A549 (cell line): ENCODE measurements at regions not wholly inside any gene's neighbourhood (a gene's known extent, or its start where the extent isn't known, plus 50 kb on each side); places are given as distances from the start of the nearest gene placed in this dataset.

Experiments
- ATAC-seq, 2 experiments: fragments of 200-7000 bp in 1 of 2; fragments of >200 bp in 1 of 2; cut with Nextera tagmentation in 1 of 2; cut with Tn5 transposase in 1 of 2; 3 replicates each; pipeline versions ENCODE4 v1.8.0 to v1.9.1; 2018 to 2020; ENCODE audit warnings: mild to moderate bottlenecking in 1 of 2, moderate library complexity in 1 of 2
- CTCF ChIA-PET: fragments of 300-600 bp; sonication (Branson Sonifier 250); formaldehyde crosslinking; extraction: SDS; loops from one replicate; lab custom pipeline; 2021; ENCODE audit warnings: antibody characterized with exemption, inconsistent platforms; lab: Yijun Ruan, JAX
- POLR2A ChIA-PET: fragments of 350-600 bp; formaldehyde crosslinking; extraction: SDS; loops from one replicate; lab custom pipeline; 2021; ENCODE audit warnings: antibody characterized with exemption, inconsistent platforms; lab: Yijun Ruan, JAX
- DNase-seq, 2 experiments: peaks; one replicate each; pipeline versions ENCODE4 v3.0.0 to v3.0.0-alpha.2; 2011 to 2016; ENCODE audit warnings: low read depth in 1 of 2, low spot score in 1 of 2
- FAIRE-seq: peaks from 2 replicates; lab custom pipeline; 2011; peaks lifted over from hg19 to GRCh38; lab: Jason Lieb, UNC
- H3K27ac ChIP-seq, 2 experiments: fragments of >200 bp; sonication (Bioruptor Twin); formaldehyde crosslinking; 3 replicates each; pipeline ENCODE4 v1.5.1; 2016 to 2017
- H3K4me1 ChIP-seq: fragments of >200 bp; sonication (Bioruptor Twin); formaldehyde crosslinking; 3 replicates; pipeline ENCODE4 v1.6.1; 2016
- H3K4me2 ChIP-seq: fragments of >200 bp; sonication (Bioruptor Twin); formaldehyde crosslinking; 3 replicates; pipeline ENCODE4 v1.6.1; 2016
- H3K4me3 ChIP-seq: fragments of >200 bp; sonication (Bioruptor Twin); formaldehyde crosslinking; 3 replicates; pipeline ENCODE4 v1.5.1; 2016
- H3K9me3 ChIP-seq: fragments of >200 bp; sonication (Bioruptor Twin); formaldehyde crosslinking; 3 replicates; pipeline ENCODE4 v1.6.1; 2016
- CBX2 ChIP-seq: fragments of 200-600 bp; sonication (generic); IDR thresholded peaks from 2 replicates; pipeline ENCODE4 v1.6.1; 2016; ENCODE audit warnings: low read depth, mild to moderate bottlenecking, borderline replicate concordance
- HOXA7 ChIP-seq: fragments of 250-450 bp; sonication (Bioruptor Pico); IDR thresholded peaks from 2 replicates; pipeline ENCODE4 v1.5.0; 2020; ENCODE audit warnings: mild to moderate bottlenecking, moderate library complexity
- HOXB5 ChIP-seq: fragments of 250-450 bp; sonication (Bioruptor Pico); IDR thresholded peaks from 2 replicates; pipeline ENCODE4 v1.5.0; 2020; ENCODE audit warnings: mild to moderate bottlenecking, moderate library complexity
- JUNB ChIP-seq: fragments of >200 bp; sonication (Bioruptor Twin); formaldehyde crosslinking; IDR thresholded peaks from 2 replicates; pipeline ENCODE4 v1.6.1; 2016
- NR3C1 ChIP-seq: fragments of >200 bp; sonication (Bioruptor Twin); formaldehyde crosslinking; IDR thresholded peaks from 3 replicates; pipeline ENCODE4 v1.6.1; 2017
- PHF8 ChIP-seq: fragments of 200-600 bp; sonication (generic); IDR thresholded peaks from 2 replicates; pipeline ENCODE4 v1.6.1; 2016; ENCODE audit warnings: low read depth, mild to moderate bottlenecking, antibody characterized with exemption, moderate library complexity, borderline replicate concordance
- RCOR1 ChIP-seq: fragments of 150-350 bp; IDR thresholded peaks from 2 replicates; pipeline ENCODE4 v1.6.1; 2014; ENCODE audit warnings: antibody characterized with exemption, low read length, low read depth
- SMC3 ChIP-seq: fragments of >200 bp; sonication (Bioruptor Twin); formaldehyde crosslinking; IDR thresholded peaks from 3 replicates; pipeline ENCODE4 v1.6.1; 2018; ENCODE audit warnings: inconsistent platforms
- WGBS: methylation state at CpG from one replicate; pipeline ENCODE4 v1.1.6; 2017; ENCODE audit errors: missing lambda C conversion rate; 5-methylcytosine and 5-hydroxymethylcytosine counted together
- TF ChIP-seq, protein P1 (sequence below): fragments of 250-450 bp; sonication (Bioruptor Pico); IDR thresholded peaks from 2 replicates; pipeline ENCODE4 v1.5.0; 2021; ENCODE audit warnings: mild to moderate bottlenecking, moderate library complexity, borderline replicate concordance
- TF ChIP-seq, protein P2 (sequence below): IDR thresholded peaks from 2 replicates; pipeline ENCODE4 v1.6.1; 2012
- TF ChIP-seq, protein P3 (sequence below): fragments of 250-450 bp; sonication (Bioruptor Pico); IDR thresholded peaks from 2 replicates; pipeline ENCODE4 v1.5.0; 2020; ENCODE audit warnings: low read depth, mild to moderate bottlenecking, moderate library complexity
- TF ChIP-seq, protein P4 (sequence below): fragments of >200 bp; sonication (Bioruptor Twin); formaldehyde crosslinking; IDR thresholded peaks from 3 replicates; pipeline ENCODE4 v1.5.1; 2016

DNA sequence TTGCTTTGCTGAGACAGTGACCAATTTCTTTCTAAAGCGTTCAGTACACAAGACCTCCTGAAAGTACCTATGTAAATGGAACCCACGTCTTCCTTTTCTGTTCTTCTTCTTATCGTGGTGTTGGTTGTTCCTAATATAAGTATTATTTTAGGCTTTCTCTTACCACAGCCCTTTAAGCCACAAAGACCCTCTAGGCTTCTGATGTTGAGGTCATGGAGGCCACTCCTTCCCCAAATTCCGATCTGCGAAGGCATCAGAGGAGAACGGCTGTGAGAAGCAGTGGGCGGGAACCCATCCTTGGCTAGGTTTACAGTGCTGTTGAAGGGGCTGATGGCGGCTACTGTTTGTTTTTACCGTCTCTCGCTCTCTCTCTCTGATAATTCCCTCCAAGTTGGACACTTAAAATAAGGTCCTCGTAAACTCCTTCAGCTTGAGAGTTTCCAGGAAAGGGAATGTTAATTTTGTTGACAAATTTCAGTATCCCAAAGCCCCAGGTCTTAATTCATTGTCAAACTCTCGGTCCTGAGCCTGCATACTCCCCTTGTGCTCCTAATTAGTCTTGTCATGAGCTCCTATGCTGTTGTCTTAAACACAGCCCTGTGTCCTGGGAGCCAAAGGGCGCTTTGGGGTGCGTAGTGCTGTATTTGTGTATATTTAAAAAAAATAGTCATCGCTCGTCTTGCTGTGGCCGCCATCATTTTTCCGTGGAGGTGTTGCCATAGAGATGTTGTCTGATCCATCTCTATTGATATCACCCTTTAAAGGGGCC is 178.8 kb downstream of the OPA1 start:
- TF ChIP-seq HOXA7: no peak
- TF ChIP-seq, protein P1, sequence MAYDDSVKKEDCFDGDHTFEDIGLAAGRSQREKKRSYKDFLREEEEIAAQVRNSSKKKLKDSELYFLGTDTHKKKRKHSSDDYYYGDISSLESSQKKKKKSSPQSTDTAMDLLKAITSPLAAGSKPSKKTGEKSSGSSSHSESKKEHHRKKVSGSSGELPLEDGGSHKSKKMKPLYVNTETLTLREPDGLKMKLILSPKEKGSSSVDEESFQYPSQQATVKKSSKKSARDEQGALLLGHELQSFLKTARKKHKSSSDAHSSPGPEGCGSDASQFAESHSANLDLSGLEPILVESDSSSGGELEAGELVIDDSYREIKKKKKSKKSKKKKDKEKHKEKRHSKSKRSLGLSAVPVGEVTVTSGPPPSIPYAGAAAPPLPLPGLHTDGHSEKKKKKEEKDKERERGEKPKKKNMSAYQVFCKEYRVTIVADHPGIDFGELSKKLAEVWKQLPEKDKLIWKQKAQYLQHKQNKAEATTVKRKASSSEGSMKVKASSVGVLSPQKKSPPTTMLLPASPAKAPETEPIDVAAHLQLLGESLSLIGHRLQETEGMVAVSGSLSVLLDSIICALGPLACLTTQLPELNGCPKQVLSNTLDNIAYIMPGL (CRISPR knock-in tag): no peak
- no peak for TF ChIP-seq SMC3
- 84% methylated on average over 18 of the region's 18 CpGs for WGBS
- Histone ChIP-seq H3K4me3 (no peak overlapping the region), H3K27ac (no peak overlapping the region), H3K4me1 (no peaks in the 10 kb centered on the region), H3K9me3 (no peaks in the 10 kb centered on the region), H3K4me2 (no peak overlapping the region)
- DNase-seq (no peak), ATAC-seq (no peak), FAIRE-seq (no peak)
- ChIA-PET CTCF (interaction anchor here (0.6 to 3.3 kb wide), 2 partner anchors 9 to 572 kb away, joined by 3 to 14 read pairs; no protein-coding TSS in a partner anchor), POLR2A (no interaction called here)

DNA sequence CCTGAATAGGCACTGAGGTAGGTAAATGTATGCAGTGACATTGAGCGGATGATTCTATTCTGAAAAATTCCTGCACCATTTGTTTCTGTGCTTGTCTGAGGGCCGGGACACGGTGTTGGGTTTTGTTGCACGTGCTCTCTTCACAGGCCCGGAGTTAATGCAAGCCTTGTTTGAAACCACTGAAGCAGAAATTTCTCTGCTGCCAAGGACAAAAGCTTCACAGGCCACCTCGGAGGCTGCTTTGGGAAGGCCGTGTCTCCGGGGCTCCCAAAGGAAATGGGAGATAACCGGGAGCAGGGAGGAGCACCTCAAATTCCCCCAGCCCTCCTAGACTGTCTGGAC is 179.4 kb downstream of the OPA1 start:
- FAIRE-seq (no peak), ATAC-seq (no peak), DNase-seq (no peak)
- no peaks in the 10 kb centered on the region for H3K9me3 ChIP-seq
- POLR2A ChIA-PET: no interaction called here
- peaks cover 1% of the 10 kb centered on the region; the same call in 1 of the 3 replicates for H3K4me1 ChIP-seq
- no peak for TF ChIP-seq JUNB
- TF ChIP-seq, protein P2, sequence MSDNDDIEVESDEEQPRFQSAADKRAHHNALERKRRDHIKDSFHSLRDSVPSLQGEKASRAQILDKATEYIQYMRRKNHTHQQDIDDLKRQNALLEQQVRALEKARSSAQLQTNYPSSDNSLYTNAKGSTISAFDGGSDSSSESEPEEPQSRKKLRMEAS: no peak
- TF ChIP-seq, protein P3, sequence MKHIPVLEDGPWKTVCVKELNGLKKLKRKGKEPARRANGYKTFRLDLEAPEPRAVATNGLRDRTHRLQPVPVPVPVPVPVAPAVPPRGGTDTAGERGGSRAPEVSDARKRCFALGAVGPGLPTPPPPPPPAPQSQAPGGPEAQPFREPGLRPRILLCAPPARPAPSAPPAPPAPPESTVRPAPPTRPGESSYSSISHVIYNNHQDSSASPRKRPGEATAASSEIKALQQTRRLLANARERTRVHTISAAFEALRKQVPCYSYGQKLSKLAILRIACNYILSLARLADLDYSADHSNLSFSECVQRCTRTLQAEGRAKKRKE (CRISPR knock-in tag): no peak
- no peak for TF ChIP-seq CBX2
- TF ChIP-seq, protein P4, sequence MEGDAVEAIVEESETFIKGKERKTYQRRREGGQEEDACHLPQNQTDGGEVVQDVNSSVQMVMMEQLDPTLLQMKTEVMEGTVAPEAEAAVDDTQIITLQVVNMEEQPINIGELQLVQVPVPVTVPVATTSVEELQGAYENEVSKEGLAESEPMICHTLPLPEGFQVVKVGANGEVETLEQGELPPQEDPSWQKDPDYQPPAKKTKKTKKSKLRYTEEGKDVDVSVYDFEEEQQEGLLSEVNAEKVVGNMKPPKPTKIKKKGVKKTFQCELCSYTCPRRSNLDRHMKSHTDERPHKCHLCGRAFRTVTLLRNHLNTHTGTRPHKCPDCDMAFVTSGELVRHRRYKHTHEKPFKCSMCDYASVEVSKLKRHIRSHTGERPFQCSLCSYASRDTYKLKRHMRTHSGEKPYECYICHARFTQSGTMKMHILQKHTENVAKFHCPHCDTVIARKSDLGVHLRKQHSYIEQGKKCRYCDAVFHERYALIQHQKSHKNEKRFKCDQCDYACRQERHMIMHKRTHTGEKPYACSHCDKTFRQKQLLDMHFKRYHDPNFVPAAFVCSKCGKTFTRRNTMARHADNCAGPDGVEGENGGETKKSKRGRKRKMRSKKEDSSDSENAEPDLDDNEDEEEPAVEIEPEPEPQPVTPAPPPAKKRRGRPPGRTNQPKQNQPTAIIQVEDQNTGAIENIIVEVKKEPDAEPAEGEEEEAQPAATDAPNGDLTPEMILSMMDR: no peak
- no peak for TF ChIP-seq RCOR1
- TF ChIP-seq SMC3: no peak
- H3K4me3 ChIP-seq: no peak overlapping the region
- no peak overlapping the region for H3K4me2 ChIP-seq
- CTCF ChIA-PET: interaction anchor here (3.3 kb wide), 1 partner anchor 9 kb away, joined by 14 read pairs; no protein-coding TSS in a partner anchor
- 74% methylated on average over 5 of the region's 9 CpGs for WGBS
- no peak overlapping the region for H3K27ac ChIP-seq

DNA sequence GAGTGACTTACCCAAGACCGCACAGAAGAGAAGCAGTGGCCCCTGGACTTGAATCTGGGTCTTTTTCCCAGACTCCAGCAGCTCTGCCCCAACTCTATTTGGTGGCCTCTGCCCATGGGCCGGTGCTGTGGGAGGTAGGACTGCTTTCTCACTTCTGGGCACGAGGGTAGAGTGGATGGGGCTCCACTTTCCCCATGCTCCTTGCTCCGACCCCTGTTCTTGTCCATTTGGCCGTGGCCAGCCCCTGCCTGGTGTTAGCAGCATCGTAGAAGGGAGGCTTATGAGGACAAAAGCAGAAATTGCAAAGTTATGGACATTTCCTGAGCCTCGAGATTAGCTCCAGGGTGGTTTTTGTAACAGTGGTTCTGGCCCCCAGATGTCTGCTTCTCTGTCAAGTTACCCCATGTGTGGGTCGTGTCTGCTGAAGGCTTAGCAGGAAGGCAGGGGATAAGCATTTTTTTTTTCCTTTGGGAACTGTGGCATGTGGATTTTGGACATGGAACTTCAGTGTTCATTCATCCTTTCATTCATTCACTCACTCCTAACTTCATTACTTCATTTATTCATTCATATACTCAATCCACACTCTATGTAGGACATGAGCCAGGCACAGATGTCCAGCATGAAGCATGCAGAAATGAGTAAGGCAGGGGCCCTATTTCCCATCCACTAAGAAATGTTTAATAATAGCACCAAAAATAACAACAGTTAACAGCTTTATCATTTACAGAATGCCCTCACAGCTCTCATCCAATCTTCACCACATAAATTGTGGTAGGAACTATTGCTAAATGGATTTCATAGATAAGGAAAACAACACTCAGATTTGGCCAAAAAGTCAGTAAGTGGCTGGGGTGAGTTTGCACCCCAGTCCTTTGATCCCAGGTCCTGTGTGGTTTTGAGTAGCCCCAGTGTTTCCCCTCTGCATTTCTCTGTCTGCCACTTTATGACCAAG is 180.5 kb downstream of the OPA1 start:
- POLR2A ChIA-PET: no interaction called here
- DNase-seq: no peak
- Histone ChIP-seq H3K9me3 (no peaks in the 10 kb centered on the region), H3K27ac (no peak overlapping the region), H3K4me2 (no peak overlapping the region), H3K4me3 (no peak overlapping the region), H3K4me1 (peaks cover 8% of the 10 kb centered on the region; the same call in 2 of the 3 replicates)
- no peak for ATAC-seq
- TF ChIP-seq PHF8 (no peak), NR3C1 (no peak), HOXB5 (CRISPR knock-in tag) (no peak)
- no peak for FAIRE-seq
- WGBS: 43% methylated on average over 8 of the region's 8 CpGs
- CTCF ChIA-PET: interaction anchor here (2.2 kb wide), 1 partner anchor 542 kb away, joined by 16 read pairs; no protein-coding TSS in a partner anchor
